Stimulated activated effector memory CD8-positive, alpha-beta T cell treated with anti-CD3 and anti-CD28 coated beads, Interleukin-12 subunit alpha, Interleukin-12 subunit beta, amount 100 ng/mL, for 72 hours (primary cell): ENCODE measurements at regions not wholly inside any gene's neighbourhood (a gene's known extent, or its start where the extent isn't known, plus 50 kb on each side); places are given as distances from the start of the nearest gene placed in this dataset.

Experiments
- ATAC-seq: fragments of 150-1000 bp; cut with Tn5 transposase; 2 replicates; pipeline ENCODE4 v1.10.0; 2021
- DNase-seq, 2 donors: peaks; one replicate each; pipeline ENCODE4 v3.0.0; 2021 to 2022; ENCODE audit warnings: low spot score in 2 of 2
- H3K27ac Mint-ChIP-seq: one replicate; pipeline ENCODE4 v1.8.0; 2022; ENCODE audit warnings: mild to moderate bottlenecking, mixed read lengths
- H3K36me3 Mint-ChIP-seq: one replicate; pipeline ENCODE4 v1.8.0; 2022; ENCODE audit warnings: mild to moderate bottlenecking, mixed read lengths
- H3K4me1 Mint-ChIP-seq: one replicate; pipeline ENCODE4 v1.8.0; 2022; ENCODE audit warnings: mixed read lengths
- H3K4me3 Mint-ChIP-seq: one replicate; pipeline ENCODE4 v1.8.0; 2022; ENCODE audit warnings: mild to moderate bottlenecking, mixed read lengths
- H3K9me3 Mint-ChIP-seq: one replicate; pipeline ENCODE4 v1.8.0; 2022; ENCODE audit warnings: mixed read lengths

- H3K27ac Mint-ChIP-seq = no peak overlapping the region
- peaks cover 10% of the 10 kb centered on the region for H3K9me3 Mint-ChIP-seq
- H3K4me3 Mint-ChIP-seq = no peak overlapping the region
- ATAC-seq = no peak
- no peaks in the 10 kb centered on the region for H3K36me3 Mint-ChIP-seq
- H3K4me1 Mint-ChIP-seq = no peaks in the 10 kb centered on the region
- no peak for DNase-seq
Observed at GRCh38 chr18:55878224-55878623, 290.2 kb upstream of the TCF4 start.

DNA sequence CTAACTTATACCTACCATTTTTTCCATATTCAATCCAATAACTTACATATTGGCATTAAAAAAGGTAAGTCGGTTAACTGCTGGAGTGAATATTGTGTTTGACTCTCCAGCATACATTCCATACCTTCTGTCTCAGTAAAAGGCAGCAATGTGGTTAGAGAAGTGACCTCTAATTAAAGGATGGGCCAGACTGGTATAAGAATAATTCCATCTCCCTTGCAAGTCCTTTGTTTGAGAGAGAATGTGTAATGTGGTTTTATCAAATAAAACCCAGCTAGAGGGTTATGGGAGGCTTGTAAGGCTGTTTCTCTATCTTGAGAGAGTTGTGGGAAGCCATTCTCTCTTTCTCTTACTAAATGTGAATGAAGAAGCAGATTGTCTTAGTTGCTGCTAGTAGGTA lies 289.3 kb upstream of the TCF4 start:
- ATAC-seq = no peak
- Mint-ChIP-seq H3K4me3 (no peak overlapping the region), H3K27ac (no peak overlapping the region), H3K4me1 (no peaks in the 10 kb centered on the region), H3K36me3 (no peaks in the 10 kb centered on the region), H3K9me3 (peaks cover 10% of the 10 kb centered on the region)
- DNase-seq = no peak

DNA sequence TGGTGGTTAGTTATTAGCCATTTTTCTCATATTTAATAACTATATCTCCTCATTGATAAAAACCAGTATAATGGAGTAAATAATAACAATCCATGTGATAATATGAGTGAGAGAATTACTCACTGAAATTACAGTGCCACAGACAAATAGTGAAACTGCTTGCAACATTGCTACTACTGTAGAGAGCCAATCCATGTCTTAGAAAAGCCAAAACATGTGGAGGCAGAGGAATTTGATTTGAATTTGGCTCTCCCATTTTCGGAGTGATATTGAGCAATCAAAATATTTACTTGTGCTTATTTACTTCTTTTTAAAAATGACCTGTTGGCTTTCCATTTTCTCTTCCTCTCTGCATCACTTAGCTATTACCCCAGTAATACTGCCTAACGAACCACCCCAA lies 288.3 kb upstream of the TCF4 start:
- ATAC-seq (no peak), DNase-seq (no peak)
- Mint-ChIP-seq H3K36me3 (no peaks in the 10 kb centered on the region), H3K4me1 (no peaks in the 10 kb centered on the region), H3K27ac (no peak overlapping the region), H3K9me3 (peaks cover 10% of the 10 kb centered on the region), H3K4me3 (no peak overlapping the region)

DNA sequence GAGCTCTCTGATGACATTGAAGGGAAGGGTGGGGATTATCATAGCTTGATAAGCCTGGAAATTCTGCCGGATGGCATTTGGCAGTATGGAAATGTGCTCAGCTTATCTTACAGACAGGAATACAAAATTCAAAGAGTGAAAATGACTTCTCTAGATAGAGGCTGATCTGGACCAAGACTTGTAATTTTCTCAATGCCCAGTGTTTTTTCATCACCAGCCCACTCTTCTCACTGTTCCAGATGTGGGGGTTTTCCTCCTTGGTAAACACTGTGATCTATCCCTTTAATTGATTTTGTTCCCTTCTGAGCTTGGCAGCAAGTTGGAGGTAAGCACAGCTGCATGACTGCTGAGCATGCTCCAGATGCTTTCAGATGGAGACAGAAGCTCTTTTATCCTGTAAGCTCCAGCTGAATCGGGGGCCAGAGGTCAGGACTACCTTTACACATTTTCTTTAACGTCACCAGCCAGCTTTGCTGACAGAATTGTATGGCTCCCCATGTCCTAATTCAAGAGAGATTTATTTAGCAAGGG lies 287.4 kb upstream of the TCF4 start:
- Mint-ChIP-seq H3K4me1 (no peaks in the 10 kb centered on the region), H3K9me3 (peaks cover 10% of the 10 kb centered on the region), H3K36me3 (no peaks in the 10 kb centered on the region), H3K4me3 (no peak overlapping the region), H3K27ac (no peak overlapping the region)
- DNase-seq (no peak), ATAC-seq (no peak)

DNA sequence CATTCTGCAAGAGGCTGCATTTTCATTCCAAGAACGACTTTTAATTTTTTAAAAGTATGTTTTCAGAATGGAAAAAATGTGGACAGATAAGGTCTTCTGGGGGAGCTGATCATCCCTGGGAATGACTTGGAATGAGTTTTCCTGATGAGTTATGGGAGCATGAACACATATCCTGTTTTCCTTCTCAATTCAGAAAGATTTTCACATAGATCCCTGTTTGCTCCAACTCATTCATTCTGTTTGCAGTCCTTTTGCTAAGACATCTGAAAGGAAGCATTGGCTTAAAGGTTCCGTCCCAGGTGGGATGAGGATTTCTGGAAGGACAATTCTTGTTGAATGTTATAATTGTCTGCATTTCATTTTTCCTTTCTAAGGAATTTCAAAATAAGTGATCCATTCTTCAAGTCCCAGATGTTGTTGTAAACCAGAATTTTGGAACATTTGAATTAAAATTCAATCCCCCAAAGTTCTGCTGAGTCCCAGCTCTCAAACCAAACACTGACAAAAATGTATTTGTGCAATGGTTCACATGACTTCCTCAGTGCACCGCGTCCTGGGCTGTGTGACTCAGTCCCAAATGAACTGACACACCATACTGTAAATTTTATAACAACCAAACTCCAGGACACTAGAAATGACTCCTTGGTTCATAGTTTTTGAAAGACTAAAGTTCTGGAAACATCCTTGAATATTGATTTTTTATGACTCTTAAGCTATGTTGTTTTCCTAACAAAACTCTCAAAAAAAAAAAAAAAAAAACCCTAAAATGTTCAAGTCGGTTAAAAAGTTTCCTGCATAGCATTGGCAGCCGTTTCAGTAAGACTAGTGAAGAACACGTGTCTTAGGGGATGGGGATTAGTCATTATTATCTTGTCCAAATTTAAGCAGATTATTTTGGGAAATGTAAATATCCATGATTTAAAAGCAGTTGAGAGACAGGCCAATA lies 281.8 kb upstream of the TCF4 start:
- no peak overlapping the region for H3K4me3 Mint-ChIP-seq
- H3K27ac Mint-ChIP-seq = no peak overlapping the region
- no peak for DNase-seq
- peaks cover 5% of the 10 kb centered on the region for H3K9me3 Mint-ChIP-seq
- ATAC-seq = no peak
- no peaks in the 10 kb centered on the region for H3K4me1 Mint-ChIP-seq
- H3K36me3 Mint-ChIP-seq = no peaks in the 10 kb centered on the region

DNA sequence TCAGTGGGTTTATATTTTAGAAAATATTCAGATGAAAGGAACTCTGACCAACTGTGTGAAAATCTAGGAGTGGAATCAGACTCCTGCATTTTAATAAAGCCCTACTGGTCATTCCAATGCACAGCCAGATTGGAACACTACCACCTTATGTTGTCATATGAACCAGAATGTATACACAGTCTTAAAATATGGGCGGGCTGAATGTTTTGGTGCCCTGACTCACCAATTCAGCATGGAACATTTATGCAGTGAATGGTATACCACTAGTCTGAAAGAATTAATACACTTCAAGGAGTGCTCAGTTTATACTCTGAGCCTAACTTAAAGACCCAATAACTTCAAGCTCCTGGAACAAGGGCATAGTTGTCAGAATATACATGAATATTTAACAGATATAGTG lies 280.9 kb upstream of the TCF4 start:
- peaks cover 3% of the 10 kb centered on the region for H3K9me3 Mint-ChIP-seq

GRCh38 chr18:55866886-55867285 lies 278.9 kb upstream of the TCF4 start:
- Mint-ChIP-seq H3K36me3 (no peaks in the 10 kb centered on the region), H3K9me3 (no peaks in the 10 kb centered on the region), H3K4me1 (no peaks in the 10 kb centered on the region), H3K27ac (no peak overlapping the region), H3K4me3 (no peak overlapping the region)
- no peak for ATAC-seq
- no peak for DNase-seq

More for the DNA sequence above, 280.9 kb upstream of the TCF4 start:
- Mint-ChIP-seq H3K4me3 (no peak overlapping the region), H3K4me1 (no peaks in the 10 kb centered on the region), H3K27ac (no peak overlapping the region), H3K36me3 (no peaks in the 10 kb centered on the region)
- no peak for DNase-seq
- no peak for ATAC-seq

DNA sequence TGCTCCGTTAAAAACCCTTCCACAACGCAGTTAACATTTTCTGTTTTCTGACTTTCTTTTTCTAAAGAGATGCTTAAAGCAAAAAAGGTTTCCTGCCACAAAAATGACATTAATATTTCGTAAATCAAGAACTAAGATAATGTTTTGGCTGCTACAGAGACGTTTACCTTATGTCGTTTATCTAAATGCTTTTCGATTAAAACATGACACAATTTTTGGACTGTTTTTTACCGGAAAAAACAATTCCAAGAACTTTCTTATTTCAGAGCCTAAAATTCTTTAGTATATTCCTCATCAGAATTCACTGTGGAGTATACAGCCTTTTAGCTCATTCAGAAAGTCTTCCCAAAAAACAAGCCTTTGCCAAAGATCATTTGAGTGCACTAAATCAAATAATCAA lies 278.0 kb upstream of the TCF4 start:
- no peaks in the 10 kb centered on the region for H3K36me3 Mint-ChIP-seq
- H3K27ac Mint-ChIP-seq = no peak overlapping the region
- H3K4me3 Mint-ChIP-seq = no peak overlapping the region
- H3K4me1 Mint-ChIP-seq = no peaks in the 10 kb centered on the region
- ATAC-seq (no peak), DNase-seq (no peak)
- H3K9me3 Mint-ChIP-seq = no peaks in the 10 kb centered on the region

DNA sequence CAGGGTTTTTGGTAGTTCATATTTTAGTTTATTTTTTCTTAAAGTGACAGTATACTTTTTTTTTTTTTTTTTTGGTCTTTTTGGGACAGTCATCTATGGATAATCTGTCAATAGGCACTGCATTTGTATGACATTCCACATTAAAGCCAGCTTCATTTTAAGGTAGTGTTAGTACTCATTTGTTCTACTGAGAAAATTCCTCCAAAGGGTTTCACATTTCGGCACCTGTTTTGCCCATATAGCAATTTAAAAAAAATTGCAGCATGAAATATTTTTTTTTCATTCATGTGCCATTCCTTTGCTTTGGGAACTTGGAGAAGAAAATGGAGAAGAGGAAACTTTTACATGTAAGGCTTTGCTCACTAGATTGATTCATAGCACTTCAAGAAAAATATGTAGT lies 276.3 kb upstream of the TCF4 start:
- Mint-ChIP-seq H3K4me1 (no peaks in the 10 kb centered on the region), H3K27ac (no peak overlapping the region), H3K9me3 (no peaks in the 10 kb centered on the region), H3K36me3 (no peaks in the 10 kb centered on the region), H3K4me3 (no peak overlapping the region)
- DNase-seq = no peak
- no peak for ATAC-seq

GRCh38 chr18:55863876-55864275 lies 275.9 kb upstream of the TCF4 start:
- H3K9me3 Mint-ChIP-seq = no peaks in the 10 kb centered on the region
- ATAC-seq (no peak), DNase-seq (no peak)
- H3K36me3 Mint-ChIP-seq = no peaks in the 10 kb centered on the region
- no peaks in the 10 kb centered on the region for H3K4me1 Mint-ChIP-seq
- H3K4me3 Mint-ChIP-seq = no peak overlapping the region
- no peak overlapping the region for H3K27ac Mint-ChIP-seq

GRCh38 chr18:55863391-55863706 lies 275.4 kb upstream of the TCF4 start:
- H3K36me3 Mint-ChIP-seq = no peaks in the 10 kb centered on the region

GRCh38 chr18:55862693-55863390 lies 274.9 kb upstream of the TCF4 start:
- no peak for ATAC-seq
- Mint-ChIP-seq H3K9me3 (no peaks in the 10 kb centered on the region), H3K4me3 (no peak overlapping the region), H3K27ac (no peak overlapping the region), H3K36me3 (no peaks in the 10 kb centered on the region), H3K4me1 (no peaks in the 10 kb centered on the region)
- DNase-seq = no peak

More at GRCh38 chr18:55863391-55863706, 275.4 kb upstream of the TCF4 start:
- H3K27ac Mint-ChIP-seq = no peak overlapping the region
- H3K4me1 Mint-ChIP-seq = no peaks in the 10 kb centered on the region
- no peak overlapping the region for H3K4me3 Mint-ChIP-seq
- no peaks in the 10 kb centered on the region for H3K9me3 Mint-ChIP-seq
- ATAC-seq = no peak
- no peak for DNase-seq

- DNase-seq (no peak), ATAC-seq (no peak)
Observed at GRCh38 chr18:55861266-55861665, 273.3 kb upstream of the TCF4 start.

DNA sequence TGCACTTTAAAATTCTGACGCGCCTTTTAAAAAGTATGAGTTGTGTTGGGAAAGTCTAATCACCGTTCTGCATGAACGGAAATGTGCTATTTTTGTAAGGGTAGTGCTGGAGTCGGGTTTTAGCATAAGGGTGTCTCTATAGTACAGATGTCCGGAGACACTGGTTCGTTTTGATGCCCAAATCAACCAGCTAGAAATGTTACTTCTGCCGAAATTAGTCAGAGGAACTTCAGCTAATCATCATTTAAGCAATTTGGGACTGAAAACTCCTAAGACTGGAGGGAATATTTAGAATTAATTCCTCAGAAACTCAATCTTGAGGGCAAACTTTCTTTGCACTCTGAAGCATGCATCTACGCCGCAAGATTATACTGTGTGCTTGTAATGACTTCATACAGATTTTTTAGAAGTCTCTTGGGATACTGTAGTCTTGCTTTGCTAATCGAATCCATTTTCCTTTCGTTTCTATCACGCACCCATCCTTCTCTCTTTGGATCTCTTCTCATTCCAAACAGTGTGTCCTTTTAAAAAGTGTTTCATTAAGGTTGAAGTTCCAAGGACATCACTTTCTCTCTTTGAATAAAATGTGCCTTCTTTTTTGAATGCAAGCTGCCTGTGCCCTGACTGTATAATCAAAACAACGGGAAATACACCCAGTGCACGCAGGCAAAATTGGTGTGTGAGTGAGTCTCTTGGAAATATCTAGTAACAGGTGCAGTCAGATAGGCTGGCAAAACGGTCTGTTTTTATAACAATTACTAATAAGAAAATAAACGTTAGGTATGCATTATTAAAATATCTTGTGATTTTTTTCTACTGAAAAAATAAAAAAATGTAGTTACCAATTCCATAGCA lies 270.9 kb upstream of the TCF4 start:
- ATAC-seq (no peak), DNase-seq (no peak)
- H3K27ac Mint-ChIP-seq = no peak overlapping the region

More at GRCh38 chr18:55861266-55861665, 273.3 kb upstream of the TCF4 start:
- no peaks in the 10 kb centered on the region for H3K9me3 Mint-ChIP-seq
- no peaks in the 10 kb centered on the region for H3K4me1 Mint-ChIP-seq
- no peaks in the 10 kb centered on the region for H3K36me3 Mint-ChIP-seq
- no peak overlapping the region for H3K4me3 Mint-ChIP-seq
- H3K27ac Mint-ChIP-seq = no peak overlapping the region

GRCh38 chr18:55857956-55858355 lies 270.0 kb upstream of the TCF4 start:
- H3K27ac Mint-ChIP-seq = no peak overlapping the region
- ATAC-seq (no peak), DNase-seq (no peak)
- no peaks in the 10 kb centered on the region for H3K4me1 Mint-ChIP-seq
- H3K36me3 Mint-ChIP-seq = no peaks in the 10 kb centered on the region
- peaks cover 4% of the 10 kb centered on the region for H3K9me3 Mint-ChIP-seq
- H3K4me3 Mint-ChIP-seq = no peak overlapping the region

More for the DNA sequence above, 270.9 kb upstream of the TCF4 start:
- Mint-ChIP-seq H3K4me3 (no peak overlapping the region), H3K4me1 (no peaks in the 10 kb centered on the region), H3K9me3 (peaks cover 4% of the 10 kb centered on the region), H3K36me3 (no peaks in the 10 kb centered on the region)
